Liver (tissue), 3 donors: ENCODE measurements at regions not wholly inside any gene's neighbourhood (a gene's known extent, or its start where the extent isn't known, plus 50 kb on each side); places are given as distances from the start of the nearest gene placed in this dataset.

Experiments used
- FOXA2 ChIP-seq: IDR thresholded peaks from 2 replicates; pipeline ENCODE4 v1.6.1; 2016; ENCODE audit warnings: antibody characterized with exemption
- JUND ChIP-seq, 2 donors: IDR thresholded peaks; 2 replicates each; pipeline ENCODE4 v1.6.1; 2016; ENCODE audit warnings: antibody characterized with exemption in 2 of 2
- RAD21 ChIP-seq, 2 donors: IDR thresholded peaks; 2 replicates each; pipeline ENCODE4 v1.6.1; 2016; ENCODE audit warnings: antibody characterized with exemption in 2 of 2, mild to moderate bottlenecking in 2 of 2
- TAF1 ChIP-seq: conservative IDR thresholded peaks from 2 replicates; pipeline ENCODE4 v1.6.1; 2016; ENCODE audit warnings: antibody characterized with exemption, mild to moderate bottlenecking
- YY1 ChIP-seq: IDR thresholded peaks from 2 replicates; pipeline ENCODE4 v1.6.1; 2016; ENCODE audit warnings: antibody characterized with exemption, mild to moderate bottlenecking
- TF ChIP-seq, protein P1 (sequence below): IDR thresholded peaks from 2 replicates; pipeline ENCODE4 v1.6.1; 2016; ENCODE audit warnings: antibody characterized with exemption
- TF ChIP-seq, protein P2 (sequence below): fragments of 150-350 bp; IDR thresholded peaks from 2 replicates; pipeline ENCODE4 v1.5.1; 2017; ENCODE audit warnings: improper control_type of control experiment, low read depth, low read length; ENCODE audit not compliant: missing input control
- TF ChIP-seq, protein P3 (sequence below): IDR thresholded peaks from 2 replicates; pipeline ENCODE4 v1.6.1; 2016; ENCODE audit warnings: antibody characterized with exemption, mild to moderate bottlenecking
- TF ChIP-seq, protein P4 (sequence below): IDR thresholded peaks from 2 replicates; pipeline ENCODE4 v1.6.1; 2016; ENCODE audit warnings: antibody characterized with exemption
- donor health status: healthy.
- donor health status: healthy.

DNA sequence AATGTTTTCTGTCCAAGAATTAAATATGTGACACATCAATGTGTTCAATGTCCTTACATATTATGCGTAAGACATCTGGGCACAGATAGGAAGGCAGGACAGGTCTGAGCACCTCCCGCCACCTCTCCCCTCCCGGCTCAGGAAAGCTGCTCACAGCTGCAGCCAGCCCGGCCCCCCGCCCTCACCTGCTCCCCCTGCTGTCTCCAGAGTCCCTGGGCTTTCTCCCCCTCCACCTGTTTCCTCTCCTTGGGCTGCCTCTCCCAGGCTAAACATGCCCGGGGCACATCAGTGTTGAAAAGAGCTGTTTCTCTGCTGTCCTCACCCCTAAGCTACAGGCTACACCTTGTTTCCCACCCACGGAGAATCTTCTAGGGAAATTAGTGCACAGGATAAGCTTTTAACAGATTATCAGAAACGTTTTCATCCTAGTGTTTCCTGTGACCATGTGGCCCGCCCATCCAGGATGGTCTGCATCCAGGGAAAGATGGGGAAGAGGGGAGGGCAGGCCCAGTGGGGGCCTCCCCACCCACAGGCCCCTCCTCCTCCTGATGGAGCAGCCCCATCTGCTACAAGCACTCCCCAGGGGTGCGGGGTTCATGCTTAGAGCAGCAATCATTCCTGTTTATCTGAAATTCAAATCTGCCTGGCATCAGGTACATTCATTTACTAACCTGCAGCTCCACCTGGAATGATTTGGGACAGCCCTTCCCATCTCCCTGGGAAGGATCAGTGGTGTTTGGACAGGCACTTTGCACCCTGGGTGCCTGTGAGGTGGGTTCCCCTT, 273.8 kb upstream of the SFSWAP start:
- TF ChIP-seq, protein P1, sequence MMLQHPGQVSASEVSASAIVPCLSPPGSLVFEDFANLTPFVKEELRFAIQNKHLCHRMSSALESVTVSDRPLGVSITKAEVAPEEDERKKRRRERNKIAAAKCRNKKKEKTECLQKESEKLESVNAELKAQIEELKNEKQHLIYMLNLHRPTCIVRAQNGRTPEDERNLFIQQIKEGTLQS, result no peak
- TF ChIP-seq, protein P2, sequence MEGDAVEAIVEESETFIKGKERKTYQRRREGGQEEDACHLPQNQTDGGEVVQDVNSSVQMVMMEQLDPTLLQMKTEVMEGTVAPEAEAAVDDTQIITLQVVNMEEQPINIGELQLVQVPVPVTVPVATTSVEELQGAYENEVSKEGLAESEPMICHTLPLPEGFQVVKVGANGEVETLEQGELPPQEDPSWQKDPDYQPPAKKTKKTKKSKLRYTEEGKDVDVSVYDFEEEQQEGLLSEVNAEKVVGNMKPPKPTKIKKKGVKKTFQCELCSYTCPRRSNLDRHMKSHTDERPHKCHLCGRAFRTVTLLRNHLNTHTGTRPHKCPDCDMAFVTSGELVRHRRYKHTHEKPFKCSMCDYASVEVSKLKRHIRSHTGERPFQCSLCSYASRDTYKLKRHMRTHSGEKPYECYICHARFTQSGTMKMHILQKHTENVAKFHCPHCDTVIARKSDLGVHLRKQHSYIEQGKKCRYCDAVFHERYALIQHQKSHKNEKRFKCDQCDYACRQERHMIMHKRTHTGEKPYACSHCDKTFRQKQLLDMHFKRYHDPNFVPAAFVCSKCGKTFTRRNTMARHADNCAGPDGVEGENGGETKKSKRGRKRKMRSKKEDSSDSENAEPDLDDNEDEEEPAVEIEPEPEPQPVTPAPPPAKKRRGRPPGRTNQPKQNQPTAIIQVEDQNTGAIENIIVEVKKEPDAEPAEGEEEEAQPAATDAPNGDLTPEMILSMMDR, result no peak
- no peak for TF ChIP-seq FOXA2
- TF ChIP-seq YY1, result no peak
- TF ChIP-seq TAF1, result no peak
- TF ChIP-seq, protein P3, sequence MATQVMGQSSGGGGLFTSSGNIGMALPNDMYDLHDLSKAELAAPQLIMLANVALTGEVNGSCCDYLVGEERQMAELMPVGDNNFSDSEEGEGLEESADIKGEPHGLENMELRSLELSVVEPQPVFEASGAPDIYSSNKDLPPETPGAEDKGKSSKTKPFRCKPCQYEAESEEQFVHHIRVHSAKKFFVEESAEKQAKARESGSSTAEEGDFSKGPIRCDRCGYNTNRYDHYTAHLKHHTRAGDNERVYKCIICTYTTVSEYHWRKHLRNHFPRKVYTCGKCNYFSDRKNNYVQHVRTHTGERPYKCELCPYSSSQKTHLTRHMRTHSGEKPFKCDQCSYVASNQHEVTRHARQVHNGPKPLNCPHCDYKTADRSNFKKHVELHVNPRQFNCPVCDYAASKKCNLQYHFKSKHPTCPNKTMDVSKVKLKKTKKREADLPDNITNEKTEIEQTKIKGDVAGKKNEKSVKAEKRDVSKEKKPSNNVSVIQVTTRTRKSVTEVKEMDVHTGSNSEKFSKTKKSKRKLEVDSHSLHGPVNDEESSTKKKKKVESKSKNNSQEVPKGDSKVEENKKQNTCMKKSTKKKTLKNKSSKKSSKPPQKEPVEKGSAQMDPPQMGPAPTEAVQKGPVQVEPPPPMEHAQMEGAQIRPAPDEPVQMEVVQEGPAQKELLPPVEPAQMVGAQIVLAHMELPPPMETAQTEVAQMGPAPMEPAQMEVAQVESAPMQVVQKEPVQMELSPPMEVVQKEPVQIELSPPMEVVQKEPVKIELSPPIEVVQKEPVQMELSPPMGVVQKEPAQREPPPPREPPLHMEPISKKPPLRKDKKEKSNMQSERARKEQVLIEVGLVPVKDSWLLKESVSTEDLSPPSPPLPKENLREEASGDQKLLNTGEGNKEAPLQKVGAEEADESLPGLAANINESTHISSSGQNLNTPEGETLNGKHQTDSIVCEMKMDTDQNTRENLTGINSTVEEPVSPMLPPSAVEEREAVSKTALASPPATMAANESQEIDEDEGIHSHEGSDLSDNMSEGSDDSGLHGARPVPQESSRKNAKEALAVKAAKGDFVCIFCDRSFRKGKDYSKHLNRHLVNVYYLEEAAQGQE, result no peak
- no peak for TF ChIP-seq RAD21 (IDR thresholded peaks at IDR 0.05)
- no peak for TF ChIP-seq JUND (IDR thresholded peaks at IDR 0.05)
- TF ChIP-seq, protein P4, sequence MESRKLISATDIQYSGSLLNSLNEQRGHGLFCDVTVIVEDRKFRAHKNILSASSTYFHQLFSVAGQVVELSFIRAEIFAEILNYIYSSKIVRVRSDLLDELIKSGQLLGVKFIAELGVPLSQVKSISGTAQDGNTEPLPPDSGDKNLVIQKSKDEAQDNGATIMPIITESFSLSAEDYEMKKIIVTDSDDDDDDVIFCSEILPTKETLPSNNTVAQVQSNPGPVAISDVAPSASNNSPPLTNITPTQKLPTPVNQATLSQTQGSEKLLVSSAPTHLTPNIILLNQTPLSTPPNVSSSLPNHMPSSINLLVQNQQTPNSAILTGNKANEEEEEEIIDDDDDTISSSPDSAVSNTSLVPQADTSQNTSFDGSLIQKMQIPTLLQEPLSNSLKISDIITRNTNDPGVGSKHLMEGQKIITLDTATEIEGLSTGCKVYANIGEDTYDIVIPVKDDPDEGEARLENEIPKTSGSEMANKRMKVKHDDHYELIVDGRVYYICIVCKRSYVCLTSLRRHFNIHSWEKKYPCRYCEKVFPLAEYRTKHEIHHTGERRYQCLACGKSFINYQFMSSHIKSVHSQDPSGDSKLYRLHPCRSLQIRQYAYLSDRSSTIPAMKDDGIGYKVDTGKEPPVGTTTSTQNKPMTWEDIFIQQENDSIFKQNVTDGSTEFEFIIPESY, result no peak
